WTC11 (cell line): ENCODE measurements at regions not wholly inside any gene's neighbourhood (a gene's known extent, or its start where the extent isn't known, plus 50 kb on each side); places are given as distances from the start of the nearest gene placed in this dataset.

Experiments used
- ATAC-seq: fragments of 200-7000 bp; cut with Tn5 transposase; 2 replicates; pipeline ENCODE4 v1.10.0; 2021; ENCODE audit warnings: mild to moderate bottlenecking, moderate library complexity
- CTCF ChIA-PET: fragments of 300-600 bp; sonication (Branson Sonifier 250); formaldehyde crosslinking; loops from one replicate; lab custom pipeline; 2021; ENCODE audit warnings: antibody characterized with exemption; lab: Charles Lee
- POLR2A ChIA-PET: fragments of 350-600 bp; sonication (Branson Sonifier 250); formaldehyde crosslinking; loops from one replicate; lab custom pipeline; 2021; ENCODE audit warnings: antibody characterized with exemption; lab: Charles Lee
- DNase-seq: peaks from one replicate; pipeline ENCODE4 v3.0.0; 2021; ENCODE audit warnings: low spot score
- H3K27ac Mint-ChIP-seq: 2 replicates; pipeline ENCODE4 v1.8.0; 2021; ENCODE audit warnings: mixed read lengths
- H3K27me3 Mint-ChIP-seq: 2 replicates; pipeline ENCODE4 v1.8.0; 2021; ENCODE audit warnings: low read depth, mild to moderate bottlenecking, moderate library complexity, mixed read lengths
- H3K36me3 Mint-ChIP-seq: 2 replicates; pipeline ENCODE4 v1.8.0; 2021; ENCODE audit warnings: mixed read lengths
- H3K4me1 Mint-ChIP-seq: 2 replicates; pipeline ENCODE4 v1.8.0; 2022; ENCODE audit warnings: mixed read lengths
- H3K4me3 Mint-ChIP-seq: 2 replicates; pipeline ENCODE4 v1.8.0; 2021; ENCODE audit warnings: mild to moderate bottlenecking, moderate library complexity, mixed read lengths
- H3K9me3 Mint-ChIP-seq: 2 replicates; pipeline ENCODE4 v1.8.0; 2021; ENCODE audit warnings: mixed read lengths
- CREB1 ChIP-seq: sonication (generic); formaldehyde crosslinking; IDR thresholded peaks from 2 replicates; pipeline ENCODE4 v1.8.0; 2023; ENCODE audit warnings: mild to moderate bottlenecking, missing genetic modification reagents
- ELF4 ChIP-seq: sonication (generic); formaldehyde crosslinking; IDR thresholded peaks from 2 replicates; pipeline ENCODE4 v1.8.1; 2022; ENCODE audit warnings: low read depth, mild to moderate bottlenecking, moderate library complexity, missing genetic modification reagents
- FOXJ3 ChIP-seq: sonication (generic); formaldehyde crosslinking; IDR thresholded peaks from 2 replicates; pipeline ENCODE4 v1.9.0; 2021; ENCODE audit warnings: missing genetic modification reagents, mild to moderate bottlenecking, borderline replicate concordance
- GABPB1 ChIP-seq: sonication (generic); formaldehyde crosslinking; IDR thresholded peaks from 2 replicates; pipeline ENCODE4 v1.8.1; 2023; ENCODE audit warnings: mild to moderate bottlenecking, missing genetic modification reagents
- GTF2I ChIP-seq: fragments of 250-450 bp; sonication (Bioruptor Pico); conservative IDR thresholded peaks from 2 replicates; pipeline ENCODE4 v1.4.0; 2021; ENCODE audit warnings: mild to moderate bottlenecking
- JUN ChIP-seq: sonication (generic); formaldehyde crosslinking; IDR thresholded peaks from 2 replicates; pipeline ENCODE4 v1.8.0; 2023; ENCODE audit warnings: mild to moderate bottlenecking, missing genetic modification reagents
- NFE2L1 ChIP-seq: sonication (generic); formaldehyde crosslinking; IDR thresholded peaks from 2 replicates; pipeline ENCODE4 v1.8.1; 2023; ENCODE audit warnings: missing genetic modification reagents
- RELA ChIP-seq: sonication (generic); formaldehyde crosslinking; IDR thresholded peaks from 2 replicates; pipeline ENCODE4 v1.8.1; 2022; ENCODE audit warnings: missing genetic modification reagents, mild to moderate bottlenecking, borderline replicate concordance
- TEAD4 ChIP-seq: sonication (generic); formaldehyde crosslinking; IDR thresholded peaks from 2 replicates; pipeline ENCODE4 v1.8.0; 2022; ENCODE audit warnings: mild to moderate bottlenecking, missing genetic modification reagents
- TP53 ChIP-seq: sonication (generic); formaldehyde crosslinking; IDR thresholded peaks from 2 replicates; pipeline ENCODE4 v1.8.1; 2023; ENCODE audit warnings: mild to moderate bottlenecking, missing genetic modification reagents
- ZNF423 ChIP-seq: fragments of 250-450 bp; sonication (Bioruptor Pico); IDR thresholded peaks from 2 replicates; pipeline ENCODE4 v2.1.2; 2022; ENCODE audit warnings: mild to moderate bottlenecking, moderate library complexity
- TF ChIP-seq, protein P1 (sequence below): sonication (generic); formaldehyde crosslinking; IDR thresholded peaks from 2 replicates; pipeline ENCODE4 v1.8.1; 2023; ENCODE audit warnings: mild to moderate bottlenecking, missing genetic modification reagents, moderate library complexity
- TF ChIP-seq, protein P2 (sequence below): fragments of 250-450 bp; sonication (Bioruptor Pico); IDR thresholded peaks from 2 replicates; pipeline ENCODE4 v1.9.0; 2021; ENCODE audit warnings: mild to moderate bottlenecking, borderline replicate concordance
- TF ChIP-seq, protein P3 (sequence below): sonication (generic); formaldehyde crosslinking; conservative IDR thresholded peaks from 2 replicates; pipeline ENCODE4 v1.8.1; 2022; ENCODE audit warnings: mild to moderate bottlenecking, missing genetic modification reagents
- TF ChIP-seq, protein P4 (sequence below): sonication (generic); formaldehyde crosslinking; IDR thresholded peaks from 2 replicates; pipeline ENCODE4 v1.8.0; 2022; ENCODE audit warnings: mild to moderate bottlenecking, missing genetic modification reagents
- TF ChIP-seq, protein P5 (sequence below): sonication (generic); formaldehyde crosslinking; IDR thresholded peaks from 2 replicates; pipeline ENCODE4 v1.8.0; 2022; ENCODE audit warnings: mild to moderate bottlenecking, missing genetic modification reagents
- TF ChIP-seq, protein P6 (sequence below): fragments of 250-450 bp; sonication (Bioruptor Pico); IDR thresholded peaks from 2 replicates; pipeline ENCODE4 v1.9.0; 2021; ENCODE audit warnings: moderate library complexity, mild to moderate bottlenecking, inconsistent platforms, borderline replicate concordance
- TF ChIP-seq, protein P7 (sequence below): sonication (generic); formaldehyde crosslinking; IDR thresholded peaks from 2 replicates; pipeline ENCODE4 v1.8.1; 2023; ENCODE audit warnings: mild to moderate bottlenecking, missing genetic modification reagents, moderate library complexity
- TF ChIP-seq, protein P8 (sequence below): fragments of 250-450 bp; sonication (Bioruptor Pico); IDR thresholded peaks from 2 replicates; pipeline ENCODE4 v2.1.2; 2022; ENCODE audit warnings: mild to moderate bottlenecking, moderate library complexity
- TF ChIP-seq, protein P9 (sequence below): sonication (generic); formaldehyde crosslinking; IDR thresholded peaks from 2 replicates; pipeline ENCODE4 v1.8.0; 2022; ENCODE audit warnings: mild to moderate bottlenecking, missing genetic modification reagents

DNA sequence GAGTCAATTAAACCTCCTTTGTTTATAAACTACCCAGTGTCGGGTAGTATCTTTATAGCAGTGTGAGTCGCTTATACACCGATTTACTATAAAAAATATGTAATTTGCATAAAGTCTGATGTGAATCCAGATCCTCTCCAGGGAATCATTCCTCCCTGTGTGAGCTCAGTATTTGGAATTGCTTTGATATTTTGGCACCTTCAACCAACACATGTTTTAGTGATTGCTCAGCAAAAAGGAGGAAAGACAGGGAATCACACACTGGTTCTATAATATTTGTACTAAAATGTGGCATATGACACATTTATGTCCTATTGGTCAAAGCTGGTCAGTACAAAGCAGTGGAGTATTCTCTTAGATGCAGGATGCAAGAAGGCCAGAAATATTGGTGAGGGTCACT lies 703.9 kb upstream of the ATXN7L3B start:
- no peaks in the 10 kb centered on the region for H3K4me1 Mint-ChIP-seq
- H3K4me3 Mint-ChIP-seq: no peak overlapping the region
- DNase-seq (no peak), ATAC-seq (no peak)
- no peaks in the 10 kb centered on the region for H3K27me3 Mint-ChIP-seq
- peaks cover 13% of the 10 kb centered on the region for H3K9me3 Mint-ChIP-seq
- POLR2A ChIA-PET: no interaction called here
- no peak overlapping the region for H3K27ac Mint-ChIP-seq
- CTCF ChIA-PET: no interaction called here
- no peak for TF ChIP-seq JUN (CRISPR knock-in tag)
- TF ChIP-seq, protein P1, sequence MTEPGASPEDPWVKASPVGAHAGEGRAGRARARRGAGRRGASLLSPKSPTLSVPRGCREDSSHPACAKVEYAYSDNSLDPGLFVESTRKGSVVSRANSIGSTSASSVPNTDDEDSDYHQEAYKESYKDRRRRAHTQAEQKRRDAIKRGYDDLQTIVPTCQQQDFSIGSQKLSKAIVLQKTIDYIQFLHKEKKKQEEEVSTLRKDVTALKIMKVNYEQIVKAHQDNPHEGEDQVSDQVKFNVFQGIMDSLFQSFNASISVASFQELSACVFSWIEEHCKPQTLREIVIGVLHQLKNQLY (CRISPR knock-in tag): no peak
- TF ChIP-seq, protein P2, sequence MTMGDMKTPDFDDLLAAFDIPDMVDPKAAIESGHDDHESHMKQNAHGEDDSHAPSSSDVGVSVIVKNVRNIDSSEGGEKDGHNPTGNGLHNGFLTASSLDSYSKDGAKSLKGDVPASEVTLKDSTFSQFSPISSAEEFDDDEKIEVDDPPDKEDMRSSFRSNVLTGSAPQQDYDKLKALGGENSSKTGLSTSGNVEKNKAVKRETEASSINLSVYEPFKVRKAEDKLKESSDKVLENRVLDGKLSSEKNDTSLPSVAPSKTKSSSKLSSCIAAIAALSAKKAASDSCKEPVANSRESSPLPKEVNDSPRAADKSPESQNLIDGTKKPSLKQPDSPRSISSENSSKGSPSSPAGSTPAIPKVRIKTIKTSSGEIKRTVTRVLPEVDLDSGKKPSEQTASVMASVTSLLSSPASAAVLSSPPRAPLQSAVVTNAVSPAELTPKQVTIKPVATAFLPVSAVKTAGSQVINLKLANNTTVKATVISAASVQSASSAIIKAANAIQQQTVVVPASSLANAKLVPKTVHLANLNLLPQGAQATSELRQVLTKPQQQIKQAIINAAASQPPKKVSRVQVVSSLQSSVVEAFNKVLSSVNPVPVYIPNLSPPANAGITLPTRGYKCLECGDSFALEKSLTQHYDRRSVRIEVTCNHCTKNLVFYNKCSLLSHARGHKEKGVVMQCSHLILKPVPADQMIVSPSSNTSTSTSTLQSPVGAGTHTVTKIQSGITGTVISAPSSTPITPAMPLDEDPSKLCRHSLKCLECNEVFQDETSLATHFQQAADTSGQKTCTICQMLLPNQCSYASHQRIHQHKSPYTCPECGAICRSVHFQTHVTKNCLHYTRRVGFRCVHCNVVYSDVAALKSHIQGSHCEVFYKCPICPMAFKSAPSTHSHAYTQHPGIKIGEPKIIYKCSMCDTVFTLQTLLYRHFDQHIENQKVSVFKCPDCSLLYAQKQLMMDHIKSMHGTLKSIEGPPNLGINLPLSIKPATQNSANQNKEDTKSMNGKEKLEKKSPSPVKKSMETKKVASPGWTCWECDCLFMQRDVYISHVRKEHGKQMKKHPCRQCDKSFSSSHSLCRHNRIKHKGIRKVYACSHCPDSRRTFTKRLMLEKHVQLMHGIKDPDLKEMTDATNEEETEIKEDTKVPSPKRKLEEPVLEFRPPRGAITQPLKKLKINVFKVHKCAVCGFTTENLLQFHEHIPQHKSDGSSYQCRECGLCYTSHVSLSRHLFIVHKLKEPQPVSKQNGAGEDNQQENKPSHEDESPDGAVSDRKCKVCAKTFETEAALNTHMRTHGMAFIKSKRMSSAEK (CRISPR knock-in tag): no peak
- TF ChIP-seq, protein P3, sequence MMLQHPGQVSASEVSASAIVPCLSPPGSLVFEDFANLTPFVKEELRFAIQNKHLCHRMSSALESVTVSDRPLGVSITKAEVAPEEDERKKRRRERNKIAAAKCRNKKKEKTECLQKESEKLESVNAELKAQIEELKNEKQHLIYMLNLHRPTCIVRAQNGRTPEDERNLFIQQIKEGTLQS (CRISPR knock-in tag): no peak
- TF ChIP-seq CREB1 (CRISPR knock-in tag): no peak
- no peak for TF ChIP-seq ZNF423 (CRISPR knock-in tag)
- TF ChIP-seq, protein P4, sequence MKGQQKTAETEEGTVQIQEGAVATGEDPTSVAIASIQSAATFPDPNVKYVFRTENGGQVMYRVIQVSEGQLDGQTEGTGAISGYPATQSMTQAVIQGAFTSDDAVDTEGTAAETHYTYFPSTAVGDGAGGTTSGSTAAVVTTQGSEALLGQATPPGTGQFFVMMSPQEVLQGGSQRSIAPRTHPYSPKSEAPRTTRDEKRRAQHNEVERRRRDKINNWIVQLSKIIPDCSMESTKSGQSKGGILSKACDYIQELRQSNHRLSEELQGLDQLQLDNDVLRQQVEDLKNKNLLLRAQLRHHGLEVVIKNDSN (CRISPR knock-in tag): no peak
- TF ChIP-seq FOXJ3: no peak
- TF ChIP-seq, protein P5, sequence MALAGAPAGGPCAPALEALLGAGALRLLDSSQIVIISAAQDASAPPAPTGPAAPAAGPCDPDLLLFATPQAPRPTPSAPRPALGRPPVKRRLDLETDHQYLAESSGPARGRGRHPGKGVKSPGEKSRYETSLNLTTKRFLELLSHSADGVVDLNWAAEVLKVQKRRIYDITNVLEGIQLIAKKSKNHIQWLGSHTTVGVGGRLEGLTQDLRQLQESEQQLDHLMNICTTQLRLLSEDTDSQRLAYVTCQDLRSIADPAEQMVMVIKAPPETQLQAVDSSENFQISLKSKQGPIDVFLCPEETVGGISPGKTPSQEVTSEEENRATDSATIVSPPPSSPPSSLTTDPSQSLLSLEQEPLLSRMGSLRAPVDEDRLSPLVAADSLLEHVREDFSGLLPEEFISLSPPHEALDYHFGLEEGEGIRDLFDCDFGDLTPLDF (CRISPR knock-in tag): no peak
- no peak for TF ChIP-seq GTF2I (CRISPR knock-in tag)
- no peak for TF ChIP-seq GABPB1 (CRISPR knock-in tag)
- TF ChIP-seq, protein P6, sequence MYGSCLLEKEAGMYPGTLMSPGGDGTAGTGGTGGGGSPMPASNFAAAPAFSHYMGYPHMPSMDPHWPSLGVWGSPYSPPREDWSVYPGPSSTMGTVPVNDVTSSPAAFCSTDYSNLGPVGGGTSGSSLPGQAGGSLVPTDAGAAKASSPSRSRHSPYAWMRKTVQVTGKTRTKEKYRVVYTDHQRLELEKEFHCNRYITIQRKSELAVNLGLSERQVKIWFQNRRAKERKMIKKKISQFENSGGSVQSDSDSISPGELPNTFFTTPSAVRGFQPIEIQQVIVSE (CRISPR knock-in tag): no peak
- TF ChIP-seq, protein P7, sequence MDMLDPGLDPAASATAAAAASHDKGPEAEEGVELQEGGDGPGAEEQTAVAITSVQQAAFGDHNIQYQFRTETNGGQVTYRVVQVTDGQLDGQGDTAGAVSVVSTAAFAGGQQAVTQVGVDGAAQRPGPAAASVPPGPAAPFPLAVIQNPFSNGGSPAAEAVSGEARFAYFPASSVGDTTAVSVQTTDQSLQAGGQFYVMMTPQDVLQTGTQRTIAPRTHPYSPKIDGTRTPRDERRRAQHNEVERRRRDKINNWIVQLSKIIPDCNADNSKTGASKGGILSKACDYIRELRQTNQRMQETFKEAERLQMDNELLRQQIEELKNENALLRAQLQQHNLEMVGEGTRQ (CRISPR knock-in tag): no peak
- TF ChIP-seq, protein P8, sequence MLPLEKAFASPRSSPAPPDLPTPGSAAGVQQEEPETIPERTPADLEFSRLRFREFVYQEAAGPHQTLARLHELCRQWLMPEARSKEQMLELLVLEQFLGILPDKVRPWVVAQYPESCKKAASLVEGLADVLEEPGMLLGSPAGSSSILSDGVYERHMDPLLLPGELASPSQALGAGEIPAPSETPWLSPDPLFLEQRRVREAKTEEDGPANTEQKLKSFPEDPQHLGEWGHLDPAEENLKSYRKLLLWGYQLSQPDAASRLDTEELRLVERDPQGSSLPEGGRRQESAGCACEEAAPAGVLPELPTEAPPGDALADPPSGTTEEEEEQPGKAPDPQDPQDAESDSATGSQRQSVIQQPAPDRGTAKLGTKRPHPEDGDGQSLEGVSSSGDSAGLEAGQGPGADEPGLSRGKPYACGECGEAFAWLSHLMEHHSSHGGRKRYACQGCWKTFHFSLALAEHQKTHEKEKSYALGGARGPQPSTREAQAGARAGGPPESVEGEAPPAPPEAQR (CRISPR knock-in tag): no peak
- TF ChIP-seq NFE2L1: no peak
- TF ChIP-seq, protein P9, sequence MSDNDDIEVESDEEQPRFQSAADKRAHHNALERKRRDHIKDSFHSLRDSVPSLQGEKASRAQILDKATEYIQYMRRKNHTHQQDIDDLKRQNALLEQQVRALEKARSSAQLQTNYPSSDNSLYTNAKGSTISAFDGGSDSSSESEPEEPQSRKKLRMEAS (CRISPR knock-in tag): no peak
- no peak for TF ChIP-seq RELA
- TF ChIP-seq TEAD4 (CRISPR knock-in tag): no peak
- no peak for TF ChIP-seq TP53 (CRISPR knock-in tag)
- TF ChIP-seq ELF4: no peak
- H3K36me3 Mint-ChIP-seq: no peaks in the 10 kb centered on the region
